ENCODE measurements at regions not wholly inside any gene's neighbourhood (a gene's known extent, or its start where the extent isn't known, plus 50 kb on each side); places are given as distances from the start of the nearest gene placed in this dataset.
"Not testable (repeated sequence)": the region's sequence is repeated elsewhere in the genome, so short reads cannot be mapped to it uniquely, and the experiment has no call there.

- DNase-seq: no peak
These were observed 55.0 kb downstream of the FOXA2 start for GRCh38 chr20:22529150-22530019.

GRCh38 chr20:22526512-22527012 lies 57.8 kb downstream of the FOXA2 start:
- no peak for DNase-seq

DNA sequence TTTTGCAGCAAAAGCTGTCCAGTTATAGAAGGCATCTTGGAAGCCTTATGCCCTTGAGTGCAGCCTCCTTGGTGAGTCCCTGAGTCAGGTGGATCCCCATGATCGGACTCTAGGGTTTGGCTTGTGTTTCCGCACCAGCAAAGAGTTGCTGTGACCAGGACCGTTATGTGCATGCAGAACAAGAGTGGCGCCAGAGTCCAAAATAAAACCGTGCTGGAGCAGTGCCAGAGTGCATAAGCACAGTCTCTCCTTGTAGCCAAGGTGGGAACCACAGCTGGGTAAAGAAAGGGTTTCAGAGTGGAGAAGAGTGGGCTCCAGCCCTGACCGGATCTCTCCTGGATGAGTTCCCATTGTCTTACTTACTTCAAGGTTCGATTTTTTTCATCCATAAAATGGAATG lies 58.6 kb downstream of the FOXA2 start:
- no peak for DNase-seq

- no peak for DNase-seq
These were observed 59.1 kb downstream of the FOXA2 start for GRCh38 chr20:22525069-22525820.

- no peak for DNase-seq
These were observed 59.9 kb downstream of the FOXA2 start for GRCh38 chr20:22524393-22525015.

DNA sequence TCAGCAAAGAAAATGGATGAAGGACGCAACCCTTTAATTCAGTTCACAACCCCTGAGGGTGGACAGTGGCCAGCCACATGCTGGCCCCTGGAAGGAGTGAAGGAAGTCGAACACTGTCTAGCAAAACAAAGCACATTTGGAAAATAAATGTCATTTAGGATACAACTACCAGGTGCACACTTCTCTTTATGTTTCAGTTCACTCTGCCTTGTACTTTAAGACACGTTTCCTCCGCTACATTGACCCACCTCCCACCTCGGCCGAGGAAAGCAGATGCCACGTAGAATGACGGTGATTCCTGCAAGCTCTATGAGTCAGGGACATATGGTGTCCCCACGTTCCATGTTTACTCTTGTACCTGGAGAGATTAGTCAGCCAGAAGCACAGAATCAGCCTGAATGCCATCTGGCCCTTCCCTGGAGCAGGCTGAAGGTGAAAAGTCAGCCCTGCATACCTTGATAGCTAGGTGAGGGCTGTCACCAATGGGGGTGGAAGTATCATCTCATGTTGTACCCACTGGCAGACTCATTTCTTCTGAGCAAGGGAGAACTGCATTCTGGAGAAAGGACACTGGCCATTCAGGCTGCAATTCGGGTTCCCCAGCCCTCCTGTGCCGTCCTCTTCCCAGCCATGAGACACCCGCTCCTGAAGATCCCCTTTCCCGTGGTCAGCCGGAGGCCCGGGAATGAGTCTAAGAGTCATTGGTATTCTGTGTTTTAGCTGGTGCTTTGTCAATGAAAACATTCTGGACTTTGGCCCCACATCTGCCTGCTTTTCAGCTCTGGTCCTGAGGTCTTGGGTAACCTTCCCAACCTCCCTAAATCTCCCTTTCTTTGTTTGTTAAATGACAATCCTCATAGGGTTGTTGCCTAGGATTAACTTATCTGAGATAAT lies 60.6 kb downstream of the FOXA2 start:
- DNase-seq: no peak

DNA sequence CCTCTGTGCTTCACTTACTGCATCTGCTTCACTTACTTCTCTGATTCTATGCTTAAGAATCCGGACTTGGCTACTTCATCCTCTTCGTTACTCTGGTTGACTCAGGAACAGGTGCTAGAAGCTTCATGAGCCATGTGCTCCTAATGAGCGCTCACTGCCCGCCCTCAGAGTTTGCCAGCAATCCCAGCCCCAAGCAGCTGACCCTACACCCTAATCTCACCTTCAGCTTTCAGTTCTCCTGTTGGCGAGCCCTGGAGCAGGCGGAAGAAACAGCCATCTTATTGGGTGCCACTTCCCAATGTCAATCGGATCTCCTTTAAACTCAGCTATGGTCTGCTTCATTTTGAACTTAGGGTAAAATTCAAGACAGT lies 61.3 kb downstream of the FOXA2 start:
- no peak for DNase-seq

- no peak for DNase-seq
These were observed 61.7 kb downstream of the FOXA2 start for GRCh38 chr20:22522701-22523100.

DNA sequence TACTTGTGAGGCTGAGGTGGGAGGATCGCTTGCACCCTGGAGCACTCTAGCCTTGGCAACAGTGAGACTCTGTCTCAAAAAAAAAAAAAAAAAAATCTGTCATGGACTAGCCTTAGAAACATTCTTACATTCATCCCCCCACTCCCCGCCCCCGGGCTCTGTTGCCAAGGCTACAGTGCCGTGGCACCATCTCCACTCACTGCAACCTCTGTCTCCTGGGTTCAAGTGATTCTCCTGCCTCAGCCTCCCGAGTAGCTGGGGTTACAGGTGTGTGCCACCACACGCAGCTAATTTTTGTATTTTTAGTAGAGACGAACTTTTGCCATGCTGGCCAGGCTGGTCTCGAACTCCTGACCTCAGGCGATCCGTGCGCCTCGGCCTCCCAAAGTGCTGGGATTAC lies 62.4 kb downstream of the FOXA2 start:
- not testable (repeated sequence) for DNase-seq

DNA sequence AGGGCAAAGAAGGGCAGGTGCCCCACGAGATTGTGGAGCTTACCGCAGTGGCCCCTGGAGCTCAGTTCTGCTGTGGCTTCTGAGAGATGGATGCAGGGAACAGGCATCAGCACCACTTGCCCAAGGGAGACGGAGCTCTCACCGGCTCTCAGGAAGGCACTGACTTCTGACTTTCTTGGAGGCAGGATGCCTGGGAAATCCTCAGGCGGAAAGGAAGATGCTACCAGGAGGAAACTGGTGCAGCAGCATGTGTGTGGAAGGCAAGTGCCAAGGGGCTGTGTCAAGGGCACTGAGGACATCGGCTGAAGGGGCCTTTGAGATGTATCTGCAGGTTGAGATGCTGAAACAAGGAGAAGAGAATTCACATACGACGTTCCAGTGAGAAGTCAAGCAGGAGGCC lies 64.0 kb downstream of the FOXA2 start:
- no peak for DNase-seq

GRCh38 chr20:22515264-22515663 lies 69.1 kb downstream of the FOXA2 start:
- no peak for DNase-seq

- no peak for DNase-seq
These were observed 70.8 kb downstream of the FOXA2 start for GRCh38 chr20:22513574-22513973.

GRCh38 chr20:22512911-22513489 lies 71.4 kb downstream of the FOXA2 start:
- DNase-seq: no peak

DNA sequence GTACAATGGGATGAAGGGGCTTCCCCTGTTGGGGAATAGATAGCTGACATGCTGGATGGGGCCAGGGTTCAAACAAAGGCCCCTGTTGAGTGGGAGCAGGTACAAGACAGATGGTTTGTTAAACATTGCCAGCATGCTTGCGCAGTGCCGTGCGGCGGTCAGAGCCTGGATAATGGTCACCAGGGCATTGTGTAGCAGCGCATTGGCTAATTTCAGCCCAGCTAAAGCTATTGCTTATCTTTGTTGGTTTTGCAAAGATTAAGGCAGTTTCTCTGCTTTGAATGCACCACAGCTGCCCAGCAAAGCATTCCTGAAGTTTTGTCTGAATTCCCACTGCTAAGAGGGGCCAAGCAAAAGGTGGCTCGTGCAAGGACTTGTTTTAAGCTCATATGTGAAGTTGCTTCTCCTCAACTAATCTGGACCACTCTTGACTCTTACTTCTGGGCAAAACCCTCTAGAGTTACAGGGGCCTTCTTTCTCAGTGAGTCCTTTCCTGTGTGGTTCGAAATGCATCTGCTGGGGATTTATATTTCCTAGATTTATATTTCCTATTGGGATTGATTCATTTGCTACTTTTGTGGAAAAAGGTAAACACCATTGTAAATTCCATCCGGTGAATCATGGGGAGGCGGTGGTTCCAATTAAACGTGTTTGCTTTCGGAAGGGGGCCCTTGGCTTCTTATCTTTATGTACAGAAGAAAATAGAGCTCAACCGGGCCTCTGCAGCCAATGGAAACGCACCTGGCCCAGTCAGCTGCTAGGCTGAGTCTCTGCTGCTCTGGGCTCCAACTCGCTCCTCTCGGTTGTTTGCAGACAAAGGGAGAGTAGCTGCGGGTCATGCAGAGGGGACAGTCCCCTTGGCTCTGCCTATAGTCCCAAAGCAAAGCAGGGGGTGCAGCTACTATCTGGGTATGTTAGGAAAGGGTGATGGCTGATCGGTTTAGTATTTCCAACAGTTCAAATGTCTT lies 72.1 kb downstream of the FOXA2 start:
- no peak for DNase-seq

DNA sequence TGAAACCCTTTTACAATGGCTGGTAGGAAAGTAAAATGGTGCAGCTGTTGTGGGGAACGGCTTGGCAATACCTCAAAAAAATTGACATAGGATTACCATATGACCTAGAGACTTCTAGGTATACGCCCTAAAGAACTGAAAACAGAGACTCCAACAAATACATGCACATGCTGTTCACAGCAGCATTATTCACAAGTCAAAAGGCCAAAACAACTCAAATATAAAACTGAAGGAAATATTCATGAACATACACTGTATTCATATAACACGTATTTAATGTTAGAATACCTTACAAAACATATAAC lies 74.6 kb downstream of the FOXA2 start:
- no peak for DNase-seq

GRCh38 chr20:22509090-22509842 lies 75.1 kb downstream of the FOXA2 start:
- no peak for DNase-seq

- DNase-seq: no peak
These were observed 75.9 kb downstream of the FOXA2 start for GRCh38 chr20:22508426-22508825.

GRCh38 chr20:22507240-22507961 lies 77.0 kb downstream of the FOXA2 start:
- no peak for DNase-seq

GRCh38 chr20:22506827-22507226 lies 77.5 kb downstream of the FOXA2 start:
- DNase-seq: no peak
